ENCODE measurements at regions not wholly inside any gene's neighbourhood (a gene's known extent, or its start where the extent isn't known, plus 50 kb on each side); places are given as distances from the start of the nearest gene placed in this dataset.

- TF ChIP-seq EZH2 (IDR thresholded peaks at IDR 0.05; ENCODE audit: low read length, missing control alignments) (no peak), CTCF (conservative IDR thresholded peaks at IDR 0.05 in 1 of 2, IDR thresholded peaks at IDR 0.05 in 1 of 2; ENCODE audit: low read depth in 1 of 2, low read length in 2 of 2) (no peak)
Observed at GRCh38 chr1:221290669-221291068, 411.4 kb downstream of the HLX start.
